ENCODE measurements at regions not wholly inside any gene's neighbourhood (a gene's known extent, or its start where the extent isn't known, plus 50 kb on each side); places are given as distances from the start of the nearest gene placed in this dataset.
A peak's percentile ranks its signal among the peaks of the same experiment; 100 is the strongest.

DNA sequence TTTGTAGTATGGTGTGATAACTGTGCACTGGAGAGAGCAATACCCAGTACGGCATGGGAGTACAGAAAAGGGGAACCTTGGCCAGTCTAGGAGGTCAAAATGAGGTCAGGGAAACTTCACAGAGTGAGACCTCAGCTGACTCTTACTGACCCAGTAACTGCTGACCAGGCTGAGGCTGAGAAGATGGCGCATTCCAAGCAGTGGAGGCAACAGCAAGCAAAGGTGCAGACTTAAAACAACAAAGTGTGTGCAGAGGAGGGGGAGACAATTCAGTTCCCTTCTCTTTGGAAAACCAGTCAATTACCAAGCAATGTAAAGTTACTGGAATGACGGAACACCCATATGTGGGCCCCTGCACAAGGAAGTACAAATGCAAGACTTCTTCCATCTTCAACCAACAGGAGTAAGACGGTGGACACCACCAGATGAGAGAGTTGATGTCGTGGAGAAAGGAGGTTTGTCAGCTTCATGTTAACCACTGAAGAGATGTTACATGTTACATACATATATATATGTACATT lies 54.6 kb upstream of the PRDX6 start:
- H3K4me3 Mint-ChIP-seq = no peak overlapping the region
- TF ChIP-seq, protein P1, sequence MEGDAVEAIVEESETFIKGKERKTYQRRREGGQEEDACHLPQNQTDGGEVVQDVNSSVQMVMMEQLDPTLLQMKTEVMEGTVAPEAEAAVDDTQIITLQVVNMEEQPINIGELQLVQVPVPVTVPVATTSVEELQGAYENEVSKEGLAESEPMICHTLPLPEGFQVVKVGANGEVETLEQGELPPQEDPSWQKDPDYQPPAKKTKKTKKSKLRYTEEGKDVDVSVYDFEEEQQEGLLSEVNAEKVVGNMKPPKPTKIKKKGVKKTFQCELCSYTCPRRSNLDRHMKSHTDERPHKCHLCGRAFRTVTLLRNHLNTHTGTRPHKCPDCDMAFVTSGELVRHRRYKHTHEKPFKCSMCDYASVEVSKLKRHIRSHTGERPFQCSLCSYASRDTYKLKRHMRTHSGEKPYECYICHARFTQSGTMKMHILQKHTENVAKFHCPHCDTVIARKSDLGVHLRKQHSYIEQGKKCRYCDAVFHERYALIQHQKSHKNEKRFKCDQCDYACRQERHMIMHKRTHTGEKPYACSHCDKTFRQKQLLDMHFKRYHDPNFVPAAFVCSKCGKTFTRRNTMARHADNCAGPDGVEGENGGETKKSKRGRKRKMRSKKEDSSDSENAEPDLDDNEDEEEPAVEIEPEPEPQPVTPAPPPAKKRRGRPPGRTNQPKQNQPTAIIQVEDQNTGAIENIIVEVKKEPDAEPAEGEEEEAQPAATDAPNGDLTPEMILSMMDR (conservative IDR thresholded peaks at IDR 0.05) = no peak
- H3K27ac Mint-ChIP-seq = no peak overlapping the region
- H3K4me1 Mint-ChIP-seq (ENCODE audit: unreplicated experiment) = peaks cover 8% of the 10 kb centered on the region
- no peak for DNase-seq (ENCODE audit: extremely low spot score, unreplicated experiment)
- no peaks in the 10 kb centered on the region for H3K9me3 Mint-ChIP-seq
- H3K36me3 Mint-ChIP-seq = no peaks in the 10 kb centered on the region
- no peaks in the 10 kb centered on the region for H3K27me3 Mint-ChIP-seq

DNA sequence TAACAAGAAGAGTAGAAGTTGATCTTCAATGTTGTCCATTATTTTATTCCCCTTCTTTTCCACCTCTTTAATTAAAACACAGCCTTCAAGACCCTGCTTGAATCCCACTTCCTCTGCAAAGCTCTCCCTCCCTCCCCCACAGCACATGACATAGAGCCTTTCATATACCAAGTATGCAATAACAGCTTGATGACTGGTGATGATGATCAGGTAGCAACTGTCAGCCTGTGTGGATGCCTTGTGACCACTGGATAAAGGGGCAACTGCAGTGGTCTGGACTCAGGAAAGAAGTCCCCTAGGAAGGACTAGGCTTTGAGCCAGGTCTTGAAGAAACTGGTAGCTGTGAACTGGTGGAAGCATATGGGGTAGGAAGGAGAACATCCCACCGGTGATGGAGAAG lies 53.8 kb upstream of the PRDX6 start:
- peak overlapping the region; percentile 33 for H3K27ac Mint-ChIP-seq
- TF ChIP-seq, protein P1 (conservative IDR thresholded peaks at IDR 0.05) = no peak
- no peaks in the 10 kb centered on the region for H3K9me3 Mint-ChIP-seq
- H3K4me3 Mint-ChIP-seq = no peak overlapping the region
- DNase-seq (ENCODE audit: extremely low spot score, unreplicated experiment) = no peak
- no peaks in the 10 kb centered on the region for H3K27me3 Mint-ChIP-seq
- peaks cover 8% of the 10 kb centered on the region for H3K4me1 Mint-ChIP-seq (ENCODE audit: unreplicated experiment)
- no peaks in the 10 kb centered on the region for H3K36me3 Mint-ChIP-seq

DNA sequence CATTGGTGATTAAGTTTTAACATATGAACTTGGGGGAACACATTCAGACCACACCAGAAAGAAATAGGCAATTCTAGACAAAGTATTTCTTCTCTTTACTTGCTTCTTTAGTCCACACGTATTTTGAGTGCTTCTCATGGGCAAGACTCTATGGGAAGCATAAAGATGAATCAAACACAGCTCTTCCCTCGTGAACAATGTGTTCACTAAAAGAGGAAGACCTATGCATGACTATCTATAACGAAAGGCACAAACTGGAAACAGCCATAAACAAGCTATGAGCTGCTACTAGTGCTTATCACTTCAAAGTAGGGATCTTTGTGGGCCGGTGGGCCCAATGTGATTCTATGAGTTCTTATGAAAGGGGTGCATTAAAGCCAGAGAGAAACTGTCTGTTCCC lies 53.0 kb upstream of the PRDX6 start:
- TF ChIP-seq, protein P1 (conservative IDR thresholded peaks at IDR 0.05) = no peak
- Mint-ChIP-seq H3K9me3 (no peaks in the 10 kb centered on the region), H3K4me3 (peak overlapping the region; percentile 7), H3K27me3 (no peaks in the 10 kb centered on the region), H3K4me1 (ENCODE audit: unreplicated experiment) (peaks cover 9% of the 10 kb centered on the region), H3K27ac (peak overlapping the region; percentile 86), H3K36me3 (no peaks in the 10 kb centered on the region)
- DNase-seq (ENCODE audit: extremely low spot score, unreplicated experiment) = no peak

DNA sequence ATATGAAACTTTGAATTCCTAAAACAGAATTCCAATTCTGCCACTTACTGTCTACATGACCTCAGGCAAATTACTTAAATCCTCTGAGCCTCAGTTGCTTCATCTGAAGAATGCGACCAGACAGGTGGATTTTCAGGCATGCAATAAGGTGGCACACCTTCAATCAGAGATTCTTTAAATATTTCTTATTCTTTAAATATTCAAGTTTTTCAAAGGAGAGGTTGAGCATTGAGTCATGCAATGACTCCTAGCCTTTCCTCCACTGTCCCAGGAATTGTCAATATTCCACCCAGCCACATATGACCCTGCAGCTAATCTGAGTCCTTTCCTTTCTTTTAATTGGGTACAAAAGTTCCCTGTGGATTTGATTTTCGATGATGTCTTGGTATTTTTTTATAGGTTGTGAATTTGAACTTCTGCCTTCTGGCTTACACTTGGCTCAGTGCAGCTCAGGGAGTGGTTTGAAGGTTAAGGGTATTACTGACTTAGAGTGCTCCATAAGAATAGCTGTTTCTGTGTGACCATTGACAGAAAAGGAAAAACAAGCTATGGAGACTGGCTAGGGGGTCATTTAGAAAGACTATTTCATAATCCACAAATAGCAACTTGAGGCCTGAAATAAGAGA lies 52.2 kb upstream of the PRDX6 start:
- TF ChIP-seq, protein P1 (conservative IDR thresholded peaks at IDR 0.05) = no peak
- no peak for DNase-seq (ENCODE audit: extremely low spot score, unreplicated experiment)
- H3K27me3 Mint-ChIP-seq = no peaks in the 10 kb centered on the region
- H3K27ac Mint-ChIP-seq = peak overlapping the region; percentile 86
- no peaks in the 10 kb centered on the region for H3K36me3 Mint-ChIP-seq
- peak overlapping the region; percentile 7 for H3K4me3 Mint-ChIP-seq
- peaks cover 15% of the 10 kb centered on the region for H3K4me1 Mint-ChIP-seq (ENCODE audit: unreplicated experiment)
- no peaks in the 10 kb centered on the region for H3K9me3 Mint-ChIP-seq

DNA sequence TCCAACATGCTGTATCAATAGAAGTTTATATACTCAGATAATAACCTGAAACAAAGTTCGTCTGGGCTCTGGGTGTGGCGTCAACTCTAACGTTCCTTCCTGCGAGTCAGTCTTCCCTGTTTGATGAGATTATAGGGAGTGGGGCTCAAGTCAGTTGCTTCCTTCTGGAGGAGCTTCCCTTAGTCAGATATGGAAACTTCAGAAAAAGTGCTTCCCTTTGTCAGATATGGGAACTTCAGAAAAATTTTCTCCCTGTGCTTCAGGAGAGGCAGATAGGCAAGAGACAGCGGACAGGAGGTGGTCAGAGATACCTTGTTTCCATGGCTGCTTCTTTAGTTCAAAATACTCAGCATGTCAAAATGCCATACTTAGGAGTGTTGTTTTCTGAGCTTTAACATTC lies 51.1 kb upstream of the PRDX6 start:
- no peaks in the 10 kb centered on the region for H3K36me3 Mint-ChIP-seq
- DNase-seq (ENCODE audit: extremely low spot score, unreplicated experiment) = no peak
- H3K27me3 Mint-ChIP-seq = no peaks in the 10 kb centered on the region
- no peak overlapping the region for H3K4me3 Mint-ChIP-seq
- peaks cover 23% of the 10 kb centered on the region for H3K4me1 Mint-ChIP-seq (ENCODE audit: unreplicated experiment)
- peak overlapping the region; percentile 86 for H3K27ac Mint-ChIP-seq
- no peaks in the 10 kb centered on the region for H3K9me3 Mint-ChIP-seq
- TF ChIP-seq, protein P1 (conservative IDR thresholded peaks at IDR 0.05) = no peak
